ENCODE measurements at regions not wholly inside any gene's neighbourhood (a gene's known extent, or its start where the extent isn't known, plus 50 kb on each side); places are given as distances from the start of the nearest gene placed in this dataset.
"Not testable (repeated sequence)": the region's sequence is repeated elsewhere in the genome, so short reads cannot be mapped to it uniquely, and the experiment has no call there.

DNA sequence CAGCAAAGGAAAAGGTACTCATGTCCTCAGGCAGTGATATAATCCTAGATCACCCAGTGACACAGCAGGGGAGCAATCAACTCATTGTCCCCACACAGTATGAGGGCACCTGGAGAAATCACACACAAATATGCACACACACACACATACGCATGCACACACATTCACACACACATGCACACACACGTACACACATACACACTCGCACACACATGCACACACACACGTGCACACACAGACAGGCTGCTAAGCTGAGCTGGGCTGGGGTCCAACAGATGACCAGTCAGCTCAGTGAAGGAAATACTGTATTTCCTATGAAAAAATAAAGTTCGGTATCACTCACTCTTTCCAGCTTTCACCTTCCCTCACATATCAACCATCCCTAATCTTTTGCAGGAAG is 183.3 kb upstream of the LRRC61 start:
- TF ChIP-seq, protein P1, sequence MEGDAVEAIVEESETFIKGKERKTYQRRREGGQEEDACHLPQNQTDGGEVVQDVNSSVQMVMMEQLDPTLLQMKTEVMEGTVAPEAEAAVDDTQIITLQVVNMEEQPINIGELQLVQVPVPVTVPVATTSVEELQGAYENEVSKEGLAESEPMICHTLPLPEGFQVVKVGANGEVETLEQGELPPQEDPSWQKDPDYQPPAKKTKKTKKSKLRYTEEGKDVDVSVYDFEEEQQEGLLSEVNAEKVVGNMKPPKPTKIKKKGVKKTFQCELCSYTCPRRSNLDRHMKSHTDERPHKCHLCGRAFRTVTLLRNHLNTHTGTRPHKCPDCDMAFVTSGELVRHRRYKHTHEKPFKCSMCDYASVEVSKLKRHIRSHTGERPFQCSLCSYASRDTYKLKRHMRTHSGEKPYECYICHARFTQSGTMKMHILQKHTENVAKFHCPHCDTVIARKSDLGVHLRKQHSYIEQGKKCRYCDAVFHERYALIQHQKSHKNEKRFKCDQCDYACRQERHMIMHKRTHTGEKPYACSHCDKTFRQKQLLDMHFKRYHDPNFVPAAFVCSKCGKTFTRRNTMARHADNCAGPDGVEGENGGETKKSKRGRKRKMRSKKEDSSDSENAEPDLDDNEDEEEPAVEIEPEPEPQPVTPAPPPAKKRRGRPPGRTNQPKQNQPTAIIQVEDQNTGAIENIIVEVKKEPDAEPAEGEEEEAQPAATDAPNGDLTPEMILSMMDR (IDR thresholded peaks at IDR 0.05; ENCODE audit: low read depth, low read length, missing input control) = not testable (repeated sequence)
- TF ChIP-seq RAD21 (IDR thresholded peaks at IDR 0.05) = not testable (repeated sequence)

Measured in liver (tissue), 3 donors.